8988T (cell line): ENCODE measurements at regions not wholly inside any gene's neighbourhood (a gene's known extent, or its start where the extent isn't known, plus 50 kb on each side); places are given as distances from the start of the nearest gene placed in this dataset.

ENCODE experiments used
- DNase-seq: peaks from one replicate; pipeline ENCODE4 v3.0.0; 2011

DNA sequence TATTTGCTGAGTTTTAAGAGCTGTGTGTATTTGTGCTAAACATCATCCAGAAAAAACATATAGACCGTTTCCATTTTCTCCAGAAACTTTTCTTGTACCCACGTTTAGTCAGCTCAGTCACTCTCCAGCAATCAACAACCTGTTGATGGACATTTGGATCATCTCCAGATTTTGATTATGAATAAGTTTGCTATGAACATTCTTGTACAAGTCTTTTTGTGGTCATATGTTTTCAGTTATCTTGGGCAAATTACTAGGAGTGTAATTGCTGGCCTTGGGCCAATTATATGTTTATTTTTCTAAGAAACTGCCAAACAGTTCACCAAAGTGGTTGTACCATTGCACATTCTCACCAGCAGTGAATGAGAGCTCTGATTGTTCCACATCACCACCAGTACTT lies 221.8 kb downstream of the CENPF start:
- no peak for DNase-seq

DNA sequence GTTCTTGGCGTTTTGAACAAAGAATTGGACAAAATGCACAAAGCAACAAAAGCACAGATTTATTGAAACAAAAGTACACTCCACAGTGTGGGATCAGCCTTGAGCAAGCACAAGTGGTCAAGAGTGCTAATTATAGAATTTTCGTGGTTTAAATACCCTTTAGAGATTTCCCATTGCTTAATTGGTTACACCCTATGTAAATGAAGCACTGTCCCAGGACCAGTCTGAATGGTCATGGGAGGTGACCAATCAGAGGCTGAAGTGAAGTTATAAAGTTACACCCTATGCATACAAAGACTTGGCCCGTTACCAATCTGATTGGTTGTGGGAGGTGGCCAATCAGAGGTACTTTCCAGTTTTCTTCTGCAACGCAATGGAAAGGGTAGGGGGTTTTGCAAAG lies 223.6 kb downstream of the CENPF start:
- DNase-seq: no peak

DNA sequence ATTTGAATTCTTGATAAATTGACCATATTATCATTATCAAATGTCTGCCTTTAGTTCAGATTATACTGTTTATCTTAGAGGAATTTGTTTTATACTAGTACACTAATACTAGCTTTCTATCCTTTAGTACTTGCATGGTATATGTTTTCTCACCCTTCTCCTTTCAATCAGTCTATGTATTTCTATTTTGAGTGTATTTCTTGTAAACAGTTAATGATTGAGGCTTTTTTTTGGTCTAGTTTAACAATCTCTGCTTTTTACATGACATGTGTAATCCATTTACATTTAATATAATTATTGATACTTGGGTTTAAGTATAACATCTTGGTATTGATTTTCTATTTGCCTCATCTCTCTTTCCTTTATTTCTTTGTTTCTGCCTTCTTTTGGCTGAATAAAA lies 224.9 kb downstream of the CENPF start:
- DNase-seq: no peak

DNA sequence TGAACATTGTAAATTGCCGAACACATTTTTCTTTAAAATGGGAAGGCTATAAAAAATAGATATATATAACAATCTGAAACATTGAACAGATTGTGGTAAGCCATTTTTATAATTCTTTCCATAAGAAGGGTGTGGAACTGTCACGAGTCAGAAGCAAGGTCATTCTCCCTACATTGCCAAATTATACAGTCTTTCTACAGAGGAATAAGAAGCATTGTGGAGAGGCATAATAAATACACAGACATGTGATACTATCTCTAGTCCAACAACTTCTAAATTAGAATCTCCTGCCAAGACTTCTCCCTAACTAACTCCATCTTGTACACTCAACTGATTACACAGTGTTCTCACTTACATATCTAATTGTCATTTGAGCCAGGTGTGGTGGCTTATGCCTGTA lies 227.9 kb downstream of the CENPF start:
- no peak for DNase-seq

DNA sequence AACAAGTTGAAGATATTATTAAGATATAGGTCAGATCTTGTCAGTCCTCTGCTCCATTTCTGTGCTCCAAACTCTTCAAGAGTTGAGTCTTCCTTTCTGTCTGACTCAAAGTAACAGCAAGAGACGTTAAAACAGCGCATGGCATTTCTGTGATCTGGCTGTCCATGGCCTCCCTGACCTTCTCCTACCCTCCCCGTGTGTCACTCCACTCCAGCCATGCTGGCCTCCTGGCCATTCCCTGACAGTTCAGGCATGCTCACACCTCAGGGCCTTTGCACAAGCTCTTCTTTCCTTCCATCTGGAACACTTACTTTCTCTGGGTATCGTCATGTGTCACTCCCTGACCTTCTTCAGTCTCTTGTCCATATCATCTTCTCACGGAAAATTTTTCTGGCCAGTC lies 229.0 kb downstream of the CENPF start:
- no peak for DNase-seq

DNA sequence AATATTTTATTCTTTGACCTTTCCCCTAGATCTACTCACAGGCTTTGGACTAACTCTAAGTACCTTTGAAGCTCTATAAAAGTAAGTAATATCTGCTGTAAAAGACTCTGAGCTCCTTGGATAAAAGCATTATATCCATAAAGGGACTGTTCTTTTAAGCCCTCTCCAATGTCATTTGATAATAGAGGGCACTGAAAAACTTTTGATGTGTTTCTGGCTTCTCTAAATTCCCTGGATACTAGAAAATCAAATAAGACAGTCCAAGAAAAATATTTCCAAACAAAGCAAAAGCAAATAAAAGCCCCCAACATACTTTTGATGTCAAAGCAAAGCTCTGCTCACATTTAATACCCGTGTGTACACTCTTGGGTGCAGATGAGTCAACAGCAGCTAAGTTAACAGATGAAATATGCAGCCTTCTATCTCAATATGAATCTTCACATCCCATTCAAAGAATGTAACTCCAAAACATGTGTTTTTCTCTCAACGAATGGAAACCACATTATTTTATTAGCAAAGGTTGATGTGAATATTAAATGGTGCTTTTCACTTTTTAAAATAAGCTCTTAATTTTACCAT lies 230.3 kb downstream of the CENPF start:
- DNase-seq: no peak

DNA sequence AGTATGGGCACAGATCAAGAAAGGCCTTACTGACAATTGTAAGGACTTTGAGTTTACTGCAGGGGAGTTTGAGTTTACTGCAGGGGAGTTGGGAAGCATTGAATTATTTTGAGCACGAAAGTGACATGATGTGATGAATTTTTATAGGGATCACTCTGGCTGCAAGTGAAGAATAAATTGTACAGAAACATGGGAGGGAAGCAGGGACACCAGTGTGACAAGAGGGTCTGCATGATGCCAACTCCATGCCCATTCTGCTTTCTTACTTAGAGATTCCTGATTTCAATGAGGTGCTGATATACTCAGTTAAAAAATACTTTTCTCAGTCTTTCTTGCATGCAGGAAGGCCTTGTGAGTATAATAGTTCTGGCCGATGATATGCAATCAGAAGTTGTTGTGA lies 234.4 kb downstream of the CENPF start:
- DNase-seq: no peak

DNA sequence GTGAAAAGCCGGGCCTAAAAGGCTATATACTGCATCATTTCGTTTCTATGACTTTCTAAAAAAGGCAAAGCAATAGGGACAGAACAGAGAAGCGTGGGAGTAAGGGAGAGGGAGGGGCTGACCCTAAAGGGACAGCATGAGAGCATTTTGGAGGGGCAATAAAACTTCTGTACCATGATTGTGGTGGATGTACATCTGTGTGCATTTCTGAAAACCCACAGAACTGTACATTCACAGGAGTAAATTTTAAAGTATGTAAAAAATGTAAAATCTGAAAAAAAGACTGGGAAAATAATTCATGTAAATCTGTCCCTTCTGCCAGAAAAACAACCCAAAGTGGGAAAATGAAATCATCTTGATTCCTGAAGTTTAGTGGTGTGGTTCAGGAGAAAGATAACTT lies 235.4 kb downstream of the CENPF start:
- DNase-seq: no peak

DNA sequence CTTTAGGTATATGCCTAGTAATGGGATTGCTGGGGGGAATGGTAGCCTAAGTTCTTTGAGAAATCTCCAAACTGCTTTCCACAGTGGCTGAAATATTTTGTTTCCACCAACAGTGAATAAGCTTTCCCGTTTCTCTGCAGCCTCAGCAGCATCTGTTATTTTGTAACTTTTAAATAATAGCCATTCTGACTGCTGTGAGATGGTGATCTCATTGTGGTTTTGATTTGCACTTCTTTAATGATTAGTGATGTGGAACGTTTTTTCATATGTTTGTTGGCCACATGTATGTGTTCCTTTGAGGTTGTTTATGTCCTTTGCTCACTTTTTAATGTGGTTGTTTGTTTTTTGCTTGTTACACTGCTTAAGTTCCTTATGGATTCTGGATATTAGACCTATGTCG lies 237.4 kb downstream of the CENPF start:
- DNase-seq: no peak

DNA sequence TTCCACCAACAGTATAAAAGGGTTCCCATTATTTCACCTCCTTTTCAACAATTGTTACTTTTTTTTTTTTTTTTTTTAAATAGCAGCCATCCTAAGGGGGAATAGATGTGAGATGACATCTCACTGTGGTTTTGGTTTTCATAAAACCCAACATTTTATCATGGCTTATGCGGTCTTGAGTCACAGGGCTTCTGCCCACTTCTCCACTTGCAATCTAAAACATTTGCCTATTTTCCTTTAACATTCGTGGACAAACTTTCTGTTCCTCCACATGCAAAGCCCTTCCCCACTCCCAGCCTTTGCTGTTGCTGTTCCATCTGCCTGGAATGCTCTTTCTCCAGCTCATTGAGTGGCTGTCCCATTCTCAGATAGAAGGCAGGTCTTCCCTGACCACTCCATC lies 239.7 kb upstream of the KCNK2 start:
- DNase-seq: no peak

DNA sequence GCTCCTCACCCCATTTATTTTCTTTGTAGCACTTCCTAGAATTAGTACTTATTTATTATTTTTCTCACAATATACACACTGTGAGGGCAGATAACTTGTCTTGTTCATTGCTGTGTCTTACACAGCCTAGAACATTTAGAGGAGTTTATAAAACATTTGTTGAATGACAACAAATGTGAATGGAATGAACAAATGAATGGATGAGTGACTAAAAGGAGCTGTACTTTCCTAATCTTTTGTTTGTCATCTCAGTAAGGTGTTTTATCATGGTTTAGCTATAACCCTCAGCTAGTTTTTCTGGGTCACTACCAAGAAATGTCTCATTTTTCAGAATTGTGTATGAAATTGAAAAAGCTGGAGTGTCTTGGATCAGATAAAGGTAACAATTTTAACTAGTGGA lies 239.3 kb upstream of the KCNK2 start:
- DNase-seq: no peak

DNA sequence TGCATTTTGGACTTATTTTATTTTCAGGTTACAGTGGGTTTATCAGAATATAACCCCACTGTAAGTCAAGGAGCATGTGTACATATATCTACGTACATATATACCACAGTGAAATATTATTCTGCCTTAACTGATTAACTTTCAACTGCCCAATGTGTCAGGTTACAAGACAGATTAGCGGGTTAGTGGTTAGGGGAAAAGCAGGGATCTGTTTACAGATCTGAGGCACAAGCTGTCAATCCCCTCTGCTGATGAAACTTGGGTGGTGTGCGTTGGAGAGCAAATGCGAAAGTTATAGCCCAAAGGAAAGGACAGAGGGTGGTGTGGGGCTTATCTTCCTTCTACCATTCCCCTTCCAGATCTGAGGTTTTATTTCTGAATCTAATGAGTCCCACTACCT lies 238.2 kb upstream of the KCNK2 start:
- DNase-seq: no peak

DNA sequence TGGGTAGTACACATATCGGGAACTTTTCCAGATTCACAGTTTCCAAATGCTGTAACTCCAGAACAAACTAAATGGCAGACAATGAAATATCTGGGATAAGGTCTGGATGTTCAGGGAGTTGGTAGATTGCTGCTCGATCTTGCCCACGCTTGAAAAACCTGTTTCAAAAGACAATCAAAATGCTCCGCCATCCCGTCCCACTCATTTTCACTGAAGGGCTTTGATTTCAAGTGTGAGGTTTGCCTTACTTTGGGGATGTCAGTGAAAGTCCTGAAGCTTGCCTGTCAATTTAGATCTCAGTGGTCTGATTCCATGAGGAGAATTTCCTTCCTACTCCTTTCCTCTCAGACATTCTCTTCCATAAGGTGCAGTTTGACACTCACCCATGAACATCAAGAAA lies 236.3 kb upstream of the KCNK2 start:
- DNase-seq: no peak

DNA sequence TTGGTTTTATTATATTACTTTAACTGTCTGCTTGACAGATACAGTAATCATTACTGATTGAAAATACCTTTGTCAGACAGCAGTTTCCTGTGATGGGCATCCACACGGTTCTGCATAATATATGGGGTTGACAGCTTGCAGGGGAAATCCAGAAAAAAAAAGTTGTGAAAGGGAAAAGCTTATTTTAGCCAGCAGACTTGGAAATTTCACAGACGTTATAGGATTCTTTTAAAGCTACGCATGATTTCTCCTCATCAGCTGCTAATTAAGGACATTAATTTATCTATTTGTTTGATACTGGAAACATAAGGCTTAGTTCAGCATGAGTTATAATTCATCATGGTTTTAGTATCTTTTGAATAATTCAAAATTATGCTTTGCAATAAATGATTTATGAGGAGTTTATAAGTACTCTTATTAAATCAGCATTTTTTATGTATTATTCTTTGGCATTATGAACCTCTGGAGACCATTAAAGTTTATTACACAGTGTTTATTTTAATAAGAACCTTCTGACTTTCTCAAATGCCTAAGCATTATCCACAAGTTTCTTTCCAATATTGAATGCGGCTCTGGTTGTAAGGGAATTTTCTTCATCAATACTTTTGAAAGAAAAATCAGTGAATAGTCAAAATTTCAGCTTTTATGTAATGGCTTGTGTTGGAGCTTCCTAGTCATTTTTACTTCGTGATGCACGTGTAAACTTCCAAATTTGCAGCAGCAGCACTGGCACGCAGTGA lies 235.3 kb upstream of the KCNK2 start:
- DNase-seq: no peak

DNA sequence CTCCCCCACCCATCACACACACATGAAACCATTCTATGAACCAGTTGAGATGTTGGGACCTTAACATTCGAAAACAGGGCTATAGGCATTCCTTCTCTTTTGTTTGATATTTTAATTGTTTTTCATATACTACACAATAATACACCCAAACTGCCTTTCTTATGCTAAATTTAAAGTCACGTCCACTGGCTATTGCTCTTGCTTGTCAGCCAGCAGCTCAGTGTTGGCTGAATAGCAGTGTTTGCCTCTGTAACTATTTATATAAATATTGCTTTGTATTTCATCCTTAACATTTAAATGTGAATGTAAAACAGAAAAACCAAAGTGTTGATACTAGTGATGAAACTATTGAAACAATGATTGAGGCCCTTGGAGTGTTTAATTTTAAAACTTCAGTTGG lies 234.4 kb upstream of the KCNK2 start:
- no peak for DNase-seq

DNA sequence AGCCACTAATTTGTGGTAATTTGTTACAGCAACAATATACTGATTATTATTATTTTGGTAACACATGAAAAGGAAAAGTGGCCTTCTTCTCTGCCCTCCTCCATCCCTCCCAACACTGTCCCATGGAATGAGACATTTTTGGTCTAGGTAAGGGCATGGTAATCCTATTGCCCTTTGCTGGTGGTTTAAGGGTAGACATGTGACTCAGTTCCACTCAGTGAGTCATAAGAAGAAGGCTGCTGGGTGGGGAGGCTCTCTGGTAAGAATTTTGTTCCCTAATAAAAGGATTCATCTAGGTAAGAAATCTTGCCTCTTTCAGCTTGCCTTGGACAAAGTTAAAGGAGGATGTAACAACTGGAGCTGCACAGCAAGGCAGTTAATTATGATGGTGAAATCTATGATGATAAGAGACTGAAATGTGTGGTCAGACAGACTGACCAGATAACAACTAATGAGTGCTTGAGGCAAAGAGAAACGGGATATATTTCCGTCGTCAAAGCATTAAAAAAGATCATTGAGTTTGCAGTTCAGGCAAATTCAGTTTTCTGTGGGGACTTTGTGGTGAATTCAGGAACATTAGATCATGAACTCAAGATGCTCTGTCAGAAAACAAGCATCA lies 232.0 kb upstream of the KCNK2 start:
- no peak for DNase-seq

DNA sequence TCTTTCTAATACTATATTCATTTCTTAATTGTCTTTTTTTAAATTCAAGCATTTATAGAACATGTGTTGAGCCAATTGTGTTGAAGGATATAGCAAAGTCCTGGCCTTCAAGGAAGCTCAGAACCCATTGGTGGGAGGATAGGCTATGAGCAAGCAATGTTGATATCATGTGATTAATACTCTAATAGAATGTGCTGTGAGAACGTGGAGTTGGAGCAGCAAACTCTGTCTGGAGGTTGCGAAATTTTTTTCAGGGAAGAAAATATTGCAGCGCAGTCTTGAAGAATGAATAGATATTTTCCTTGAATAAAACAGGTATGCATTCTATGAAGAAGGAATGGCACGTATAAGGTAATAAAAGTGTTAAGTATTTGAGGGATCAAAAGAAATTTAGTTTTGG lies 229.2 kb upstream of the KCNK2 start:
- DNase-seq: no peak

DNA sequence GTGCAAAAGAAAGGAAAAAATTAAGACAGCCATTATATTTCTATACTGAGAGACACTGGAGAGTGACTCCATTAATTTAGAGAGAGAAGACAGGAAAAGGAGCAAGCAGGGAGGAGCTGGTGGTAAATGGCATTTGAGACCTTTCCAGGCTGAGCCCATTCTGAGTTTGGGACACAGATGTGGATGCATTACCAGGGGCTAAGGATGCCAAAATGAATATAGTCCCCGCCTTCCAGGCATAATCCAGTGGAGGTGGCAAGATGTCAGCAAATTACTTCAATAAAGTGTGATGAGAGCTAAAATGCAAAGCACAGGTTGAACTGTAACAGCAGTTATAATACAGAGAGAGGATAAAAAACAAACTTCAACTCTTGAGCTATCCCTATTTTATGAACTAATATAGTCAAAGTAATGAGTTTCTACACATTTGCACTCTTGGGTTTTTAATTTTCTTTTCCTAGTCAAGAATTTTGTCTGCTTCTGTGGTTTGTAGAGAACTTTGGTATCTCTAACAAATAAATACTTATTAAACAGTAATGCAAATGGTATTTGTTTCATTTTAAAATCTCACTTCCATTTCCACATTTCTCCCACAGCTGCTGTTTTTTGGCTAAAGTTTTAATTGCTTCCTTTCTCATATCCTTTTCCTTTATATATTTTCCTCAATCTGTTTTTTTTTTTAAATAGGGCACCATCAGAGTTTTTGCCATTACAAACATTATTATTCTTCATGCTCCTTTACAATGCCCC lies 228.2 kb upstream of the KCNK2 start:
- DNase-seq: no peak

DNA sequence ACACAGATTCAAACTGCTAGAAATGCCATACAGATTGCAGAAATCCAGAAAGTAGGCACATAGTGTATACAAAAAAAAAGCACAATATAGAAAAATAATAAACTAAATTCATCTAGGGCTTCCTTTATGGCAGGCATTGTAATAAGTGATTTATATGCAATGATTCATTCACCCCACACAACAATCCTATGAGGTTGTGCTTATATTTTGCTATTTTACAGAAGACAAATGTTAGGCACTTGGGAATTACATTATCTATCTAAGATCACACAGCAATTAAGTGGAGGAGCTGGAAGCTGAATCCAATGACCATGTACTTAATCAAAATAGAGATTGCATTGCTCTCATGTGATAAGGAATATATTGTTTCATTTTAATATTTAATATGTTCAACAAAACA lies 225.7 kb upstream of the KCNK2 start:
- DNase-seq: no peak

DNA sequence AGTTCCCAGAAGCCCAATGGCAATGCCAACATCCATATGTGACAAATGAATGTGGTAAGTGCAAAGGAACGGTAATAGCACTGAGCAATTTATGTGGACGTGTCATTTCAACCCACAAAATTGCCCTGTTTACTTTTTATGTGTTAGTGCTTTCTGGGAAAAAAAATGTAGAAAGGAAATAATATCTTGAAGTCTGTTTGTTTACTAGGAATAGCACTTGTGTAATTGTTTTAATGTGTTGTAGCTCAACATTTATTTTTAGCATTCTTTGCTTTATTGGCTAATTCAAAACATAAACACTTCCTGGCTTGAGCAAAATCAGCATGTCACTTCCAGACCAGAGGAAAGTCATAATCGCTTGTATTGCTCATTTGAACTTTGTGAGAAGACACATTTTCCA lies 224.8 kb upstream of the KCNK2 start:
- no peak for DNase-seq

DNA sequence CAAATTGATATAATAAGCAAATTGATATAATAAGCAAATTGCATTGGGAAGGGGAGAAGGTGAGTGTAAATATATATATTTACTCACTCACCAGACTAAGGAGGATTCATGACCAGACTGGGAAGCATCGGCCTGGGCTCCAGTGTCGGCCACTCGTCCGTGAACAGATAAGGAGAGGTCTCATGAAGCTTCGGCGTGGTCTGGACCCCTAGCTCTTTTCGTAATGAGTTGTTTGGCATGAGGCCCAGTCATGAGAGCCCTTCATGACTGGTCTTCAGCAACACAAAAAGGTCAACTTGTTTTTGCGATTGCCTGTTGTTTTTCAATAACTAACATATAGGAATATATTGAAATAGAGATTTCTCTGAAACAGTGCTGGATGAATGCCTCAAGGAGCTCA lies 222.9 kb upstream of the KCNK2 start:
- no peak for DNase-seq

DNA sequence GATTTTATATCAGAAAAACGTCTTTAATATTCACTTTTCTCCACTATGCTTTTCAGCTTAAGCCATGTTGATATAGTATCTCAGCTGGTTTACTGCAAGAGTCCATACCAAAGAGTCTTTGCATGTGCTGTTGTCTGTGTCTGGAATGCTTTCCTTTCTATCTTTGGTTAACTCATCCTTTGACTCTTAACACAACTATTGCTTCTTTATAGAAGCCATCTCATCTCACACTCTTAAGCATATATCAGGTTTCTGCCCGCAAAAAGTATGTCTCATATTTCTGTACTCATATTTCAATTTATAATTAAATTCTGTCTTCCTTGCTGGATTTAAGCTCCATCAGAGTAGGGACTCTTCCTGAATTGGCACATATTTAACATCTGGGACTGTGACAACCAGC lies 220.9 kb upstream of the KCNK2 start:
- no peak for DNase-seq

DNA sequence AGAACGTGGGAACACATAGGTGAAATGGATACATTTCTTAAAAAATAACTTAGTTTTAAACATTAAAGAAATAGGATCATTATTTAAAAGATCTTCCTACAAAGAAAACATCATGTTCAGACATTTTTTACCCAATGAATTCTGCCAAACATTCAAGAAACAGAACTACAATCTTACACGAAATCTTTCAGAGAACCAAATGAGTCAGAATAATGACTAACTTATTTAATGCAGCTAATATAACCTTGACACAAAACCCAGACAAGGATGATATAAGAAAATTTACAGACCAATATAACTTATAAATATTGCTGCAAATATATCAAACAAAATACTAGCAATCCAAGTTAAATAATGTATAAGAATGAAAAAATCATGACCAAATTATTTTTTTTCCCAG lies 220.1 kb upstream of the KCNK2 start:
- no peak for DNase-seq
